Testis (tissue), 2 donors: ENCODE measurements at regions not wholly inside any gene's neighbourhood (a gene's known extent, or its start where the extent isn't known, plus 50 kb on each side); places are given as distances from the start of the nearest gene placed in this dataset.

Source experiments
- DNase-seq: peaks from one replicate; pipeline ENCODE4 v3.0.0-alpha.2; 2019
- H3K27ac ChIP-seq, 2 donors: fragments of 200-600 bp; sonication (generic); one replicate each; pipeline ENCODE4 v1.5.1; 2019
- H3K27me3 ChIP-seq: fragments of 200-600 bp; sonication (generic); one replicate; pipeline ENCODE4 v1.5.1; 2019
- H3K36me3 ChIP-seq: fragments of 200-600 bp; sonication (generic); one replicate; pipeline ENCODE4 v1.5.1; 2017; ENCODE audit warnings: low read depth; ENCODE audit errors: missing control alignments
- H3K4me1 ChIP-seq: fragments of 200-600 bp; sonication (generic); one replicate; pipeline ENCODE4 v1.5.1; 2019
- H3K4me3 ChIP-seq, 2 donors: fragments of 200-600 bp; sonication (generic); one replicate each; pipeline ENCODE4 v1.5.1; 2017 to 2019
- H3K9me3 ChIP-seq: fragments of 200-600 bp; sonication (generic); one replicate; pipeline ENCODE4 v1.5.1; 2017
- POLR2A ChIP-seq: fragments of 450-650 bp; IDR thresholded peaks from one replicate; pipeline ENCODE4 v1.6.1; 2017; ENCODE audit warnings: antibody characterized with exemption, mild to moderate bottlenecking, moderate library complexity
- WGBS, 2 donors: methylation state at CpG; one replicate each; pipeline ENCODE4 v1.1.5; 2018; 5-methylcytosine and 5-hydroxymethylcytosine counted together
- intact Hi-C: fragments of 100-400 bp; cut with DNase I; formaldehyde crosslinking; loops from one replicate; pipeline ENCODE4 v1.15.1; 2023; ENCODE audit warnings: low total_unique reads
- TF ChIP-seq, protein P1 (sequence below), 3 experiments: fragments of 450-650 bp in 2 of 3; fragments of 200-600 bp in 1 of 3; sonication (generic) in 1 of 3; IDR thresholded peaks; one replicate each; pipeline ENCODE4 v1.5.1; 2016 to 2019; ENCODE audit warnings: antibody characterized with exemption in 3 of 3, mild to moderate bottlenecking in 2 of 3, moderate library complexity in 1 of 3

DNA sequence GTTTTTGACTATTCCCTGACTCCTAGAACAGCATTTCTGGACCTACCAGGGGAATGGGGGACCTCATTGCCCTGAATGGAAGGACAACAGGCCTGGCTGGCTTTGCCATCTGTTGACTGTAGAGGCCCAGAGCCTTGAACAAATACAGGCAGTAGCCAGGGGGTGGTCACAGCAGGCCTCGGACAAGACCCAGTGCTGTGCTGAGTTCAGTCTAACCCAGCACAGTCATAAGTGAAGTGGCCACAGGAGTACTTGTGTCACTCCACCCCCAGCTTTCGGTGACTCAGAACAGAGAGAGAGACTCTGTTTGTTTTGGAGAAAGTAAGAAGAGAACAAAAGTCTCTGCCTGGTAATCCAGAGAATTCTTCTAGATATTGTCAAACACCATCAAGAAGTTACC lies 310.0 kb downstream of the PRR32 start:
- 100% methylated on average over 1 of the region's 2 CpGs for WGBS, 2 donors
- no peaks in the 10 kb centered on the region for H3K36me3 ChIP-seq
- TF ChIP-seq, protein P1, sequence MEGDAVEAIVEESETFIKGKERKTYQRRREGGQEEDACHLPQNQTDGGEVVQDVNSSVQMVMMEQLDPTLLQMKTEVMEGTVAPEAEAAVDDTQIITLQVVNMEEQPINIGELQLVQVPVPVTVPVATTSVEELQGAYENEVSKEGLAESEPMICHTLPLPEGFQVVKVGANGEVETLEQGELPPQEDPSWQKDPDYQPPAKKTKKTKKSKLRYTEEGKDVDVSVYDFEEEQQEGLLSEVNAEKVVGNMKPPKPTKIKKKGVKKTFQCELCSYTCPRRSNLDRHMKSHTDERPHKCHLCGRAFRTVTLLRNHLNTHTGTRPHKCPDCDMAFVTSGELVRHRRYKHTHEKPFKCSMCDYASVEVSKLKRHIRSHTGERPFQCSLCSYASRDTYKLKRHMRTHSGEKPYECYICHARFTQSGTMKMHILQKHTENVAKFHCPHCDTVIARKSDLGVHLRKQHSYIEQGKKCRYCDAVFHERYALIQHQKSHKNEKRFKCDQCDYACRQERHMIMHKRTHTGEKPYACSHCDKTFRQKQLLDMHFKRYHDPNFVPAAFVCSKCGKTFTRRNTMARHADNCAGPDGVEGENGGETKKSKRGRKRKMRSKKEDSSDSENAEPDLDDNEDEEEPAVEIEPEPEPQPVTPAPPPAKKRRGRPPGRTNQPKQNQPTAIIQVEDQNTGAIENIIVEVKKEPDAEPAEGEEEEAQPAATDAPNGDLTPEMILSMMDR (IDR thresholded peaks at IDR 0.05) = no peak
- TF ChIP-seq POLR2A = no peak
- no peak overlapping the region for H3K4me3 ChIP-seq
- intact Hi-C loops = no loop called here
- no peak for DNase-seq
- no peaks in the 10 kb centered on the region for H3K4me1 ChIP-seq
- no peaks in the 10 kb centered on the region for H3K27me3 ChIP-seq
- H3K27ac ChIP-seq = no peak overlapping the region
- H3K9me3 ChIP-seq = no peaks in the 10 kb centered on the region

DNA sequence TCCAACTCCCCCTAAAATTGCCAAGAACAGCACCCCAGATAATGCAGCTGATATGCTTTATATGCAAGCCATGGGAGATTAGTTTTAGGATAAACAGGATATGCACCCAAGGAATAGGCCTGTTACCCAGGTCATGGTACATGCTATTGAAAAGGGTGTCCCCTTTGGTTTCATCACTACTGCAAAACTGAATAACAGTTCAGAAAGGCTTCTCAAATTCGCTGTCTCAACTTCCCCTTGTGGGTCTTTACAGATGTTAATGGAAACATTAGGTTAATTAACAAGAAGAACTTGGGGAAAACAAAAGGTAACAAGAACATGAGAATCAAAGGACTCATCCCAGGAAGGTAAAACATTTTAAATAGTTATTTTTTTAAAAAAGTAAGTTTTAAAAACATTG lies 318.7 kb downstream of the PRR32 start:
- 71 to 74% methylated on average over 1 of the region's 1 CpG for WGBS, 2 donors
- DNase-seq = no peak
- Histone ChIP-seq H3K27ac (no peak overlapping the region), H3K4me1 (no peaks in the 10 kb centered on the region), H3K27me3 (no peaks in the 10 kb centered on the region), H3K9me3 (no peaks in the 10 kb centered on the region), H3K36me3 (no peaks in the 10 kb centered on the region), H3K4me3 (no peak overlapping the region)
- TF ChIP-seq POLR2A = no peak
- TF ChIP-seq, protein P1 (IDR thresholded peaks at IDR 0.05) = no peak
- intact Hi-C loops = no loop called here

GRCh38 chrX:127177966-127178365 lies 358.4 kb downstream of the PRR32 start:
- no peak for DNase-seq
- intact Hi-C loops = no loop called here
- Histone ChIP-seq H3K9me3 (no peaks in the 10 kb centered on the region), H3K27me3 (no peaks in the 10 kb centered on the region), H3K27ac (no peak overlapping the region), H3K4me1 (no peaks in the 10 kb centered on the region), H3K4me3 (no peak overlapping the region), H3K36me3 (no peaks in the 10 kb centered on the region)
- TF ChIP-seq, protein P1 (IDR thresholded peaks at IDR 0.05) = no peak
- TF ChIP-seq POLR2A = no peak
- 67 to 84% methylated on average over 3 of the region's 3 CpGs for WGBS, 2 donors

DNA sequence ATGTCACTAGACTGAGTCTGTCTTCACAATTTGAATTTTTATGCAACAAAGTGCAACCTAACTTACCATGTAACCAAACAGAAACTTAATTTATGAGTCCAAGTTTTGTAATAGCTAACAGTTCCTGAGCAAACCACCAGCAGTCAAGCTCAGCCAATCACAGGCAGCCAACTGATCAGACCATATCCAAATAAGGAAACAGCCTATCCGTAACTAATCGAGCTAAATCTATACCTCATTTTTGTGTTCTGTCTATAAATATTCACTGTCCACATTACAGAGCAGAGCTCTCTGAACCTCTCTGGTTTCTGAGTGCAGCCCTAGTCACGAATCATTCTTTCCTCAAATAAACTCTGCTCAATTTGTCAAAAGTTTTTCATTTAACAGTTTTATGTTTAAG lies 367.6 kb downstream of the PRR32 start:
- H3K27me3 ChIP-seq = no peaks in the 10 kb centered on the region
- no peak overlapping the region for H3K27ac ChIP-seq
- no peak for TF ChIP-seq POLR2A
- TF ChIP-seq, protein P1 (IDR thresholded peaks at IDR 0.05) = no peak
- no peak for DNase-seq
- WGBS, 2 donors = 86 to 93% methylated on average over 3 of the region's 3 CpGs
- no peak overlapping the region for H3K4me3 ChIP-seq
- intact Hi-C loops = no loop called here
- no peaks in the 10 kb centered on the region for H3K4me1 ChIP-seq
- H3K36me3 ChIP-seq = no peaks in the 10 kb centered on the region
- H3K9me3 ChIP-seq = no peaks in the 10 kb centered on the region

DNA sequence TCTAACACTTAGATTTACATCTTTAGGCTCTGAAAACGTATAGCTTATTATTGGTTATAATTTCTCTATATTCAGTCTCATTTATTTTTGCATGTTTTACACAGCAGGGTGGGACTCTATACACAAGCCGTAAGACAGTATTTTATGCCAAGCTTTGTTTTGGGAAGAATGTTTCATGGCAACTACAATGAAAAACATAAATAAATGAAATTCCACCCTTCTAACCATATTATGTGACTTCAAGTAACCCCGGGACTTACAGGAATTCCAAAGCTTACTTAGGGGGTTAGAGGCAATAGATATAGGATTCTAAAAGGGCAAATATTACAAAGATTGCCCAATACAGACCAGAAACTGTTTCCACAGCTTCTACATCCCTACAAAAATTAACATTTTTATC lies 370.9 kb downstream of the PRR32 start:
- no peak for DNase-seq
- 67 to 81% methylated on average over 3 of the region's 3 CpGs for whole genome bisulfite sequencing, 2 donors
- H3K4me3 ChIP-seq = no peak overlapping the region
- no peaks in the 10 kb centered on the region for H3K9me3 ChIP-seq
- H3K27me3 ChIP-seq = no peaks in the 10 kb centered on the region
- no peaks in the 10 kb centered on the region for H3K36me3 ChIP-seq
- H3K27ac ChIP-seq = no peak overlapping the region
- H3K4me1 ChIP-seq = no peaks in the 10 kb centered on the region
- intact Hi-C loops = no loop called here
- TF ChIP-seq POLR2A = no peak
- TF ChIP-seq, protein P1 (IDR thresholded peaks at IDR 0.05) = no peak
